H54 (cell line): ENCODE measurements at regions not wholly inside any gene's neighbourhood (a gene's known extent, or its start where the extent isn't known, plus 50 kb on each side); places are given as distances from the start of the nearest gene placed in this dataset.

Experiments
- DNase-seq: peaks from one replicate; pipeline ENCODE4 v3.0.0; 2011; ENCODE audit warnings: low spot score, mixed read lengths; ENCODE audit not compliant: insufficient read length
- FAIRE-seq: peaks from 3 replicates; lab custom pipeline; 2011; peaks lifted over from hg19 to GRCh38; lab: Jason Lieb, UNC
- POLR2A ChIP-seq: IDR thresholded peaks from 2 replicates; pipeline ENCODE4 v1.6.1; 2011; ENCODE audit warnings: low read depth, mild to moderate bottlenecking, low read length

GRCh38 chr6:65780691-65781090, 73.7 kb upstream of the EYS start:
- FAIRE-seq, result no peak
- TF ChIP-seq POLR2A, result no peak
- DNase-seq, result no peak

GRCh38 chr6:65776332-65776731, 69.3 kb upstream of the EYS start:
- DNase-seq (no peak), FAIRE-seq (no peak)
- TF ChIP-seq POLR2A, result no peak

GRCh38 chr6:65771946-65772345, 64.9 kb upstream of the EYS start:
- DNase-seq, result no peak
- FAIRE-seq, result no peak
- no peak for TF ChIP-seq POLR2A

- FAIRE-seq (no peak), DNase-seq (no peak)
- no peak for TF ChIP-seq POLR2A
Measured at GRCh38 chr6:65761890-65762289, 54.9 kb upstream of the EYS start.

- FAIRE-seq (peak; percentile 90), DNase-seq (peak; percentile 30)
- TF ChIP-seq POLR2A, result no peak
Measured at GRCh38 chr6:65760285-65760684, 53.3 kb upstream of the EYS start.
